Breast epithelium (tissue), 3 donors: ENCODE measurements at regions not wholly inside any gene's neighbourhood (a gene's known extent, or its start where the extent isn't known, plus 50 kb on each side); places are given as distances from the start of the nearest gene placed in this dataset.

Source experiments
- POLR2A ChIP-seq: fragments of 450-650 bp; IDR thresholded peaks from one replicate; pipeline ENCODE4 v1.6.1; 2016; ENCODE audit warnings: antibody characterized with exemption, mild to moderate bottlenecking, moderate library complexity
- POLR2AphosphoS5 ChIP-seq, 3 donors: sonication (generic); formaldehyde crosslinking; IDR thresholded peaks; one replicate each; pipeline ENCODE4 v1.6.1; 2017; ENCODE audit warnings: antibody characterized with exemption in 3 of 3
- TF ChIP-seq, protein P1 (sequence below), 3 donors: fragments of 450-650 bp; IDR thresholded peaks; one replicate each; pipeline ENCODE4 v1.5.1; 2016 to 2017; ENCODE audit warnings: antibody characterized with exemption in 3 of 3, mild to moderate bottlenecking in 3 of 3, moderate library complexity in 3 of 3

DNA sequence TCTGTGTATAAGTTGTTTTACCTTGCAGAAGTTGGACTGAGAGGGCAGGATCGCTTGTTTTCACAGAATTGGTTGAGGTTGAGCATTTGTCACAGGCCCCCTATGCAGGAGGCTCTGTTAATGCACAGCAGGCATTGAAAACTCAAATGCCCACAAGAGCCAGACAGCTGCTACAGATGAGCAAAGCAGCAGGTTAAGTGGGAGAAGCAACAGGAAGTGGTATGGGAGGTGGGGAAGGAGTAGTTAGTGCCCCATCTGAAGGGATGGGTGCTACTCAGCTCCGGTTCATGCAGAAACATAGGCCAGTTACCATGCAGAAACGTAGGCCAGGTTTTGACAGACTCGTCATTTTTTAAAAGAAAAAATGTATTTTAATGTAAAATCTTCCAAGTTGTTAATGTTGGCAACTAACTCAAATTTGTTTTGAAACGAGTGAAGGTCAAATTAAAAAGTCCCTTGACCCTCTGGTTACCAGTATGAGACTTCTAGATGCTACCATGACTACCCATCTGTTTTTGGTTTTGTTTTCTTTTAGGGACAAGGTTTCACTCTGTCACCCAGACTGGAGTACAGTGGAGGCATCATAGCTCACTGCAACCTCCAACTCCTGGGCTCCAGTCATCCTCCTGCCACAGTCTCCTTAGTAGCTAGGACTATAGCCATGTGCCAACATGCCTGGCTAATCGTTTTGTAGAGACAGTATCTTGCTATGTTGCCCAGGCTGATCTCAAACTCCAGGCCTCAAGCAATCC lies 84.7 kb upstream of the FRMD6 start:
- TF ChIP-seq, protein P1, sequence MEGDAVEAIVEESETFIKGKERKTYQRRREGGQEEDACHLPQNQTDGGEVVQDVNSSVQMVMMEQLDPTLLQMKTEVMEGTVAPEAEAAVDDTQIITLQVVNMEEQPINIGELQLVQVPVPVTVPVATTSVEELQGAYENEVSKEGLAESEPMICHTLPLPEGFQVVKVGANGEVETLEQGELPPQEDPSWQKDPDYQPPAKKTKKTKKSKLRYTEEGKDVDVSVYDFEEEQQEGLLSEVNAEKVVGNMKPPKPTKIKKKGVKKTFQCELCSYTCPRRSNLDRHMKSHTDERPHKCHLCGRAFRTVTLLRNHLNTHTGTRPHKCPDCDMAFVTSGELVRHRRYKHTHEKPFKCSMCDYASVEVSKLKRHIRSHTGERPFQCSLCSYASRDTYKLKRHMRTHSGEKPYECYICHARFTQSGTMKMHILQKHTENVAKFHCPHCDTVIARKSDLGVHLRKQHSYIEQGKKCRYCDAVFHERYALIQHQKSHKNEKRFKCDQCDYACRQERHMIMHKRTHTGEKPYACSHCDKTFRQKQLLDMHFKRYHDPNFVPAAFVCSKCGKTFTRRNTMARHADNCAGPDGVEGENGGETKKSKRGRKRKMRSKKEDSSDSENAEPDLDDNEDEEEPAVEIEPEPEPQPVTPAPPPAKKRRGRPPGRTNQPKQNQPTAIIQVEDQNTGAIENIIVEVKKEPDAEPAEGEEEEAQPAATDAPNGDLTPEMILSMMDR (IDR thresholded peaks at IDR 0.05) = no peak
- TF ChIP-seq POLR2A (no peak), POLR2AphosphoS5 (IDR thresholded peaks at IDR 0.05) (no peak)
